Epithelial cell of esophagus (primary cell): ENCODE measurements at regions not wholly inside any gene's neighbourhood (a gene's known extent, or its start where the extent isn't known, plus 50 kb on each side); places are given as distances from the start of the nearest gene placed in this dataset.

ENCODE experiments used
- DNase-seq: peaks from one replicate; pipeline ENCODE4 v3.0.0; 2010; ENCODE audit warnings: low read depth
- H3K4me3 ChIP-seq: 2 replicates; pipeline ENCODE4 v1.5.1; 2011; ENCODE audit warnings: mild to moderate bottlenecking, low read length, control low read depth
- TF ChIP-seq, protein P1 (sequence below): IDR thresholded peaks from 2 replicates; pipeline ENCODE4 v1.5.1; 2011; ENCODE audit warnings: low read depth, mild to moderate bottlenecking, low read length, control low read depth, inconsistent platforms; ENCODE audit not compliant: insufficient read depth; ENCODE audit errors: missing control alignments

DNA sequence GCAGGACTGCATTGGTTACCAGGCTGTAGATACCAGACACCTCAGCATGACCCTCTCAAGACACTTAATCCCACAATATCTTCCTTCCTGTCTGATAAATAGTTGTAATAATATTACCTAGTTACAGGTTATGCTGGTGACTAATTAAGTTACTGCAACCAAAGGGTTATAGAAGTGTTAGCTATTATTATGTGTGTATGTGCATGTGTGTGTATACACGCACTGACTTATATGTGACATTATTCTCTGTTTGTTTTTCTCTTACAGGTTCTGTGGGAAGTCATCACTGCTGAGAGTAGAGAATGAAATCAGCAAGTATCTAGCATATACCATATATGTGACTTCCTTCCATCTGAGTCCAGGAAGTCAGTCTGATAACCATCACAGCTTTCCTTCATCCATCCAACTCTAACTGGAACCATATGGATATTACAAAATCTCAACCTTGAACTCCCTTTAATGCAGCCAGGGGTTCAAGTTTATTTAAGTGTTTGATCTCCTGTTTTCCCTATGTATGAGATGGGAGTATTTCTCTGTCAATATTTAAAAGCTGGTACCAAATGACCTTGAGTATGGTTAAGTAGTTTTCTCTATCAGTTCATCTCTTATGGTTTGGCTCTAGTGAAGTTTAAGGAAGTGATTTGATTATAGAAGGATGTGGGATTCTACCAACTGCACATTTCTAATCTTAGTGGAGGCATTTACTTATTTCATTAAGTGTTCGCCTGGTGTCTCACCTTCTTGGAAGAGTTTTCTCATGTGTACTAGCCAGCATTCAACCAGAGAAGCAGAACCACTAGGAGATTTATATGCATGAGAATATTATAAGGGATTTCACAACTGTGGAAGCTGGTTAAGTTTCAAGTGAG, 313.2 kb downstream of the HIVEP2 start:
- DNase-seq, result no peak
- H3K4me3 ChIP-seq, result no peak overlapping the region
- TF ChIP-seq, protein P1, sequence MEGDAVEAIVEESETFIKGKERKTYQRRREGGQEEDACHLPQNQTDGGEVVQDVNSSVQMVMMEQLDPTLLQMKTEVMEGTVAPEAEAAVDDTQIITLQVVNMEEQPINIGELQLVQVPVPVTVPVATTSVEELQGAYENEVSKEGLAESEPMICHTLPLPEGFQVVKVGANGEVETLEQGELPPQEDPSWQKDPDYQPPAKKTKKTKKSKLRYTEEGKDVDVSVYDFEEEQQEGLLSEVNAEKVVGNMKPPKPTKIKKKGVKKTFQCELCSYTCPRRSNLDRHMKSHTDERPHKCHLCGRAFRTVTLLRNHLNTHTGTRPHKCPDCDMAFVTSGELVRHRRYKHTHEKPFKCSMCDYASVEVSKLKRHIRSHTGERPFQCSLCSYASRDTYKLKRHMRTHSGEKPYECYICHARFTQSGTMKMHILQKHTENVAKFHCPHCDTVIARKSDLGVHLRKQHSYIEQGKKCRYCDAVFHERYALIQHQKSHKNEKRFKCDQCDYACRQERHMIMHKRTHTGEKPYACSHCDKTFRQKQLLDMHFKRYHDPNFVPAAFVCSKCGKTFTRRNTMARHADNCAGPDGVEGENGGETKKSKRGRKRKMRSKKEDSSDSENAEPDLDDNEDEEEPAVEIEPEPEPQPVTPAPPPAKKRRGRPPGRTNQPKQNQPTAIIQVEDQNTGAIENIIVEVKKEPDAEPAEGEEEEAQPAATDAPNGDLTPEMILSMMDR, result no peak

DNA sequence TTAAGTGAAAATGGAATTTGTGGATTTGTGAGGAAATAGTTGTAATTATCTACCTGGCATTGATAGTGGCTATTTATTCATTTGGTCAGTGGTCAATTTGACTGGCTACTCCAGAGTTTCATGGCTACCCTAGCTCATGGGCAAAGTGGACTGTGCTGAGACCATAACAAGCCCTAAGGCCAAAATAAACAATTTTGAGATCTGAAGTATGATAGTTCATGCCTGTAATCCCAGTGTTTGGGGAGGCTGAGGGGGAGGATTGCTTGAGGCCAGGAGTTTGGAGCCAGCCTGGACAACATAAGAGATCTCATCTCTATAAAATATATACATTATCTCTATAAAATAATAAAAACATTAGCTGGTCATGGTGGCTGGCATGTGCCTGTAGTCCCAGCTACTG, 311.7 kb downstream of the HIVEP2 start:
- no peak overlapping the region for H3K4me3 ChIP-seq
- no peak for DNase-seq
- TF ChIP-seq, protein P1, result no peak

DNA sequence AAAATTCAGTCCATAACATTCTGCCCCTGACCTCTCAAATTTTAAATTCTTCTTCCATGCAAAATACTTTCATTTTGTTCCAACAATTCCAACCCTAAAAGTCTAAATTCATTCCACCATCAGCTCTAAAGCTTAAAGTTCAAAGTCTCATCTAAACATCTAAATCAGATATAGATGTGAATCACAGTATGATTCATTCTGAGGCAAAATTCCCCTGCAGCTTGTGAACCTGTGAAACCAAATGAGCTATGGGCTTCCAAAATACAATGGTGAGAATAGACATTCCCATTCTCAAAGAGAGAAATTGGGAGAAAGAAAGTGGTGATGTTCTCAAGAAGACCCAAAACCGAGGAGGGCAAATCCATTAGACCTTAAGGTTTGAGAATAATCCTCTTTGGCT, 309.8 kb downstream of the HIVEP2 start:
- peak; percentile 63 for DNase-seq
- TF ChIP-seq, protein P1, result no peak
- H3K4me3 ChIP-seq, result no peak overlapping the region

DNA sequence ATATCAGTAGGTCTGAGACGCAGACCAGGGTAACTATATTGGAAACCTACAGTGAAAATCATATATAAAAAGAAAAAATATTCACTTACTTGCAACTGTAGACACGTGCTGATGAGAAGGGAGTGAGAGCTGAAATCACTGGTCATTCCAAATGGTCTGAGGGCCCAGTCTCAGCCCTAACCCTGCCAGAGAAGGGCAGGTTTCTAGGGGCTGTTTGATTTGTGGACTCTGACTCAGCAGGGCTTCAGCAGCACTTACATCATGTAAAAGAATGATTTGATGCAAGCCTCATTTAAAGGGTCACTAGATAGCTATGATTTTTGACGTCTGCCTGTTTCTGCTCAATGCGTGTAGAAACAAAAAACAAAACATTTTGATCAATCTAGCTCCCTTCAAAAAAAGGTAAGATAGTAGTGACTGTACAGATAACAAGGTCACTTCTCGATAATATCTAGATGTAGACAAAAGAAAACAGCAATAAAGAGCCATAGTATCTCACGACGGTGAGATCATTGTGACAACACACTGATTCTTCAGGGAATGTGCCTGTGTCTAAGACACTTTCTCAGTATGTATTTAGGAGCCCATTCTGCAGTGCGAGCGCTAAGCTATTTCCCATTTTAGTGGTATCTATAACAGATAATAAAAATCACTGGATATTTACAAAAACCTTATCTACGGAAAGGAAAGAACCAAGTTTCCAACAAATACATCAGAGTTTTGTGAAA, 307.2 kb downstream of the HIVEP2 start:
- no peak overlapping the region for H3K4me3 ChIP-seq
- TF ChIP-seq, protein P1, result no peak
- DNase-seq, result no peak

DNA sequence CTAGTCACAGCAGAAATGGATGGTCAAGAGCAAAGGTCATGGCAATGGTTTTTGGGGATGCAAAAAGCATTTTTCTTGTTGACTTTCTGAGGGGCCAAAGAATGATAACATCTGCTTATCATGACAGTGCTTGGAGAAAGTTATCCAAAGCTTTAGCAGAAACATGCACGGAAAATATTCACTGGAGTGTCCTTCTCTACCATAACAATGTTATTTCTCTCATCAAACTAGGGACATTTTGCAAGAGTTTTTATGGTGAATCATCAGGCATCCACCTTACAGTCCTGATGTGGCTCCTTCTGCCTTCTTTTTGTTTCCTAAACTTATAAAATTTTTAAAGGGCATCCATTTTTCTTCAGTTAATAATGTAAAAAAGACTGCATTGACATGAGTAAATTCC, 302.3 kb downstream of the HIVEP2 start:
- no peak for DNase-seq
- H3K4me3 ChIP-seq, result no peak overlapping the region
- TF ChIP-seq, protein P1, result no peak

DNA sequence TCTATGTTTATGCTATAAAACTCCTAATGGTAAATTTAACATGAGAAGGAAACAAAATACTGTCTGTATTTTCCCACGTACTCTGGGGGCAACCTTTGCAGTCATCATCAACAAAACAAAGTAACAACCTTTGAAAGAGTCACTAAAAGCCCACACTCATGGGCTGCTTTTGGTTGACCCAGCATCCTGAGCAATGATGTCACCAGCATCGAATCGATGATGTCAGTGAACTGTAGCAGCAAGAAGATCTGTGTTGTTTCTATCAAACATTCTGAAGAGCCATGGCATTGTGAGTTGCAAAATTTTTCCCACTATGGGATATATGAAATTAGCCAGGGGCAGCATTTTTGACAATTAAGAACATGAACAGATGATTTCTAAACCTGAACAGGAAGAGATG, 300.1 kb downstream of the HIVEP2 start:
- H3K4me3 ChIP-seq, result no peak overlapping the region
- TF ChIP-seq, protein P1, result no peak
- no peak for DNase-seq
